H1 (cell line): ENCODE measurements at regions not wholly inside any gene's neighbourhood (a gene's known extent, or its start where the extent isn't known, plus 50 kb on each side); places are given as distances from the start of the nearest gene placed in this dataset.

Experiments used
- CTCF ChIA-PET: fragments of 300-600 bp; sonication (Branson Sonifier 250); formaldehyde crosslinking; loops from one replicate; lab custom pipeline; 2021; ENCODE audit not compliant: partially characterized antibody; lab: Charles Lee
- POLR2A ChIA-PET: fragments of 300-600 bp; sonication (Branson Sonifier 250); formaldehyde crosslinking; loops from one replicate; lab custom pipeline; 2021; ENCODE audit warnings: inconsistent platforms; ENCODE audit not compliant: partially characterized antibody; lab: Charles Lee
- DNase-seq, 2 experiments: peaks; one replicate each; pipeline versions ENCODE4 v3.0.0 to v3.0.0-alpha.2; 2010 to 2022; ENCODE audit warnings: low spot score in 2 of 2, low read depth in 1 of 2, mixed read lengths in 1 of 2
- FAIRE-seq: peaks from 2 replicates; lab custom pipeline; 2011; peaks lifted over from hg19 to GRCh38; lab: Jason Lieb, UNC
- H2AFZ ChIP-seq: 2 replicates; pipeline ENCODE4 v1.8.1; 2012; ENCODE audit warnings: low read length, inconsistent platforms
- H2AK5ac ChIP-seq: 2 replicates; pipeline ENCODE4 v1.6.1; 2013; ENCODE audit warnings: low read depth, low read length
- H2BK120ac ChIP-seq: replicated peaks from 2 replicates; pipeline ENCODE3; 2013; ENCODE audit warnings: low read depth, low read length, inconsistent platforms
- H2BK12ac ChIP-seq: 2 replicates; pipeline ENCODE4 v1.6.1; 2013; ENCODE audit warnings: low read depth, low read length
- H2BK15ac ChIP-seq: 2 replicates; pipeline ENCODE4 v1.6.1; 2013; ENCODE audit warnings: low read length
- H2BK20ac ChIP-seq: 2 replicates; pipeline ENCODE4 v1.6.1; 2013; ENCODE audit warnings: low read length
- H2BK5ac ChIP-seq: 2 replicates; pipeline ENCODE4 v1.6.1; 2013; ENCODE audit warnings: low read depth, low read length
- H3K14ac ChIP-seq: 2 replicates; pipeline ENCODE4 v1.6.1; 2013; ENCODE audit warnings: inconsistent platforms; ENCODE audit not compliant: insufficient read length
- H3K18ac ChIP-seq: 2 replicates; pipeline ENCODE4 v1.6.1; 2013; ENCODE audit warnings: low read length; ENCODE audit errors: extremely low read depth
- H3K23ac ChIP-seq: 2 replicates; pipeline ENCODE4 v1.6.1; 2013; ENCODE audit warnings: inconsistent platforms; ENCODE audit not compliant: insufficient read length
- H3K23me2 ChIP-seq: 2 replicates; pipeline ENCODE4 v1.6.1; 2013; ENCODE audit warnings: low read depth, low read length
- H3K27ac ChIP-seq: 2 replicates; pipeline ENCODE4 v1.6.1; 2011; ENCODE audit warnings: low read depth, low read length, inconsistent platforms
- H3K27me3 ChIP-seq, 4 experiments: replicated peaks in 1 of 4; 1 replicate in 1 of 4; 2 replicates in 3 of 4; pipeline versions ENCODE4 v1.6.1 to v1.8.1; 2011 to 2013; ENCODE audit warnings: low read length in 3 of 4, mild to moderate bottlenecking in 3 of 4, inconsistent platforms in 2 of 4, mixed read lengths in 2 of 4, moderate library complexity in 1 of 4; ENCODE audit not compliant: control insufficient read depth in 3 of 4, insufficient read depth in 3 of 4; ENCODE audit errors: extremely low read depth in 1 of 4
- H3K36me3 ChIP-seq, 4 experiments: 2 replicates each; pipeline versions ENCODE4 v1.6.1 to v1.8.1; 2011 to 2013; ENCODE audit warnings: mild to moderate bottlenecking in 4 of 4, low read length in 3 of 4, moderate library complexity in 2 of 4, control low read depth in 1 of 4, inconsistent platforms in 1 of 4; ENCODE audit not compliant: insufficient read depth in 4 of 4, control insufficient read depth in 2 of 4
- H3K4ac ChIP-seq: replicated peaks from 2 replicates; pipeline ENCODE3; 2013; ENCODE audit warnings: low read length, low read depth, mixed read lengths, inconsistent platforms; ENCODE audit not compliant: insufficient read length
- H3K4me1 ChIP-seq, 4 experiments: replicated peaks in 1 of 4; 1 replicate in 1 of 4; 2 replicates in 3 of 4; pipeline versions ENCODE4 v1.6.1 to v1.8.1; 2011 to 2013; ENCODE audit warnings: low read length in 3 of 4, inconsistent platforms in 2 of 4, mixed read lengths in 1 of 4; ENCODE audit not compliant: insufficient read depth in 4 of 4, control insufficient read depth in 3 of 4
- H3K4me2 ChIP-seq, 2 experiments: 2 replicates each; pipeline versions ENCODE4 v1.6.1 to v1.8.1; 2011 to 2013; ENCODE audit warnings: low read depth in 2 of 2, low read length in 2 of 2, control low read depth in 1 of 2, inconsistent platforms in 1 of 2, mild to moderate bottlenecking in 1 of 2; ENCODE audit not compliant: insufficient read depth in 1 of 2
- H3K4me3 ChIP-seq, 4 experiments: fragments of 200-600, 300-600 bp in 1 of 4; sonication (generic), shearing (Covaris generic), sonication (Bioruptor Twin) in 1 of 4; 2 replicates each; pipeline versions ENCODE4 v1.5.1 to v1.8.1; 2011 to 2016; ENCODE audit warnings: low read length in 4 of 4, low read depth in 3 of 4, control low read depth in 2 of 4, inconsistent platforms in 2 of 4, mild to moderate bottlenecking in 2 of 4, mixed read lengths in 1 of 4, moderate library complexity in 1 of 4; ENCODE audit not compliant: insufficient read depth in 2 of 4; ENCODE audit errors: extremely low read depth in 1 of 4
- H3K56ac ChIP-seq: replicated peaks from 2 replicates; pipeline ENCODE3; 2013; ENCODE audit warnings: low read depth, mild to moderate bottlenecking, mixed read lengths, low read length, inconsistent platforms; ENCODE audit not compliant: insufficient read length
- H3K79me1 ChIP-seq: 2 replicates; pipeline ENCODE4 v1.6.1; 2013; ENCODE audit warnings: low read depth, low read length, control low read depth
- H3K79me2 ChIP-seq, 2 experiments: 2 replicates each; pipeline versions ENCODE4 v1.6.1 to v1.8.1; 2012 to 2013; ENCODE audit warnings: low read length in 2 of 2, mild to moderate bottlenecking in 2 of 2, inconsistent platforms in 1 of 2; ENCODE audit not compliant: insufficient read depth in 2 of 2, control insufficient read depth in 1 of 2
- H3K9ac ChIP-seq, 4 experiments: replicated peaks in 1 of 4; 1 replicate in 1 of 4; 2 replicates in 3 of 4; pipeline versions ENCODE4 v1.6.1 to v1.8.1; 2011 to 2013; ENCODE audit warnings: low read depth in 3 of 4, low read length in 3 of 4, control low read depth in 2 of 4, mild to moderate bottlenecking in 2 of 4, moderate library complexity in 2 of 4, inconsistent platforms in 1 of 4; ENCODE audit errors: extremely low read depth in 1 of 4
- H3K9me3 ChIP-seq, 2 experiments: 2 replicates each; pipeline versions ENCODE4 v1.6.1 to v1.8.1; 2012 to 2013; ENCODE audit warnings: mild to moderate bottlenecking in 2 of 2, moderate library complexity in 2 of 2, control low read depth in 1 of 2, inconsistent platforms in 1 of 2, low read depth in 1 of 2, low read length in 1 of 2, mixed read lengths in 1 of 2; ENCODE audit not compliant: insufficient read depth in 2 of 2
- H4K20me1 ChIP-seq, 2 experiments: replicated peaks in 1 of 2; 2 replicates each; pipeline versions ENCODE3 to v1.8.1; 2011 to 2013; ENCODE audit warnings: inconsistent platforms in 2 of 2, low read length in 2 of 2, mild to moderate bottlenecking in 1 of 2; ENCODE audit not compliant: insufficient read depth in 2 of 2, control insufficient read depth in 1 of 2
- H4K5ac ChIP-seq: 2 replicates; pipeline ENCODE4 v1.6.1; 2013; ENCODE audit warnings: low read length, low read depth, mixed read lengths, inconsistent platforms; ENCODE audit not compliant: insufficient read length
- H4K8ac ChIP-seq: 2 replicates; pipeline ENCODE4 v1.8.0; 2013; ENCODE audit warnings: mild to moderate bottlenecking, moderate library complexity, low read length, inconsistent platforms; ENCODE audit not compliant: insufficient read depth; ENCODE audit errors: extremely low read depth
- H4K91ac ChIP-seq: replicated peaks from 2 replicates; pipeline ENCODE3; 2013; ENCODE audit warnings: low read length, mixed read lengths, inconsistent platforms; ENCODE audit not compliant: insufficient read length
- ATF3 ChIP-seq: IDR thresholded peaks from 2 replicates; pipeline ENCODE4 v1.6.1; 2011; ENCODE audit warnings: low read depth, mild to moderate bottlenecking, low read length; ENCODE audit not compliant: insufficient read depth
- BCL11A ChIP-seq, 2 experiments: IDR thresholded peaks; one replicate each; pipeline ENCODE4 v1.6.1; 2011; ENCODE audit warnings: low read depth in 2 of 2, low read length in 2 of 2, mild to moderate bottlenecking in 2 of 2
- CBX5 ChIP-seq: fragments of 300-800, 300-1000 bp; sonication (generic); IDR thresholded peaks from 2 replicates; pipeline ENCODE4 v1.7.1; 2016; ENCODE audit warnings: antibody characterized with exemption, low read length, low read depth
- EP300 ChIP-seq, 2 experiments: IDR thresholded peaks; 1 replicate in 1 of 2; 2 replicates in 1 of 2; pipeline ENCODE4 v1.6.1; 2011 to 2012; ENCODE audit warnings: low read depth in 2 of 2, low read length in 2 of 2, mild to moderate bottlenecking in 2 of 2, borderline replicate concordance in 1 of 2, inconsistent platforms in 1 of 2, moderate library complexity in 1 of 2
- HDAC2 ChIP-seq, 2 experiments: fragments of 300-600 bp in 1 of 2; sonication (generic) in 1 of 2; IDR thresholded peaks; 2 replicates each; pipeline ENCODE4 v1.6.1; 2011 to 2012; ENCODE audit warnings: low read depth in 2 of 2, low read length in 2 of 2, mild to moderate bottlenecking in 2 of 2, moderate library complexity in 2 of 2, borderline replicate concordance in 1 of 2, inconsistent platforms in 1 of 2
- JUND ChIP-seq: IDR thresholded peaks from 2 replicates; pipeline ENCODE4 v1.6.1; 2011; ENCODE audit warnings: mild to moderate bottlenecking, improper control_type of control experiment, low read length
- NRF1 ChIP-seq: IDR thresholded peaks from 2 replicates; pipeline ENCODE4 v1.6.1; 2011; ENCODE audit warnings: mild to moderate bottlenecking, low read depth, low read length, improper control_type of control experiment
- POLR2A ChIP-seq, 2 experiments: IDR thresholded peaks; 1 replicate in 1 of 2; 2 replicates in 1 of 2; pipeline ENCODE4 v1.6.1; 2011; ENCODE audit warnings: low read depth in 2 of 2, low read length in 2 of 2, mild to moderate bottlenecking in 2 of 2; ENCODE audit errors: control extremely low read depth in 1 of 2
- POU5F1 ChIP-seq: IDR thresholded peaks from 2 replicates; pipeline ENCODE4 v1.6.1; 2011; ENCODE audit warnings: low read depth, mild to moderate bottlenecking, low read length, moderate library complexity
- SAP30 ChIP-seq: fragments of 300-600 bp; sonication (generic); IDR thresholded peaks from 2 replicates; pipeline ENCODE4 v1.7.1; 2012; ENCODE audit warnings: low read length, moderate library complexity, mild to moderate bottlenecking, inconsistent platforms; ENCODE audit not compliant: insufficient read depth, insufficient replicate concordance
- SIX5 ChIP-seq: IDR thresholded peaks from 2 replicates; pipeline ENCODE4 v1.6.1; 2011; ENCODE audit warnings: mild to moderate bottlenecking, low read depth, low read length
- SRF ChIP-seq: IDR thresholded peaks from 2 replicates; pipeline ENCODE4 v1.6.1; 2011; ENCODE audit warnings: mild to moderate bottlenecking, low read depth, low read length, moderate library complexity
- ZNF274 ChIP-seq: IDR thresholded peaks from 2 replicates; pipeline ENCODE4 v1.7.0; 2012; ENCODE audit warnings: low read length, borderline replicate concordance; ENCODE audit errors: extremely low read depth
- WGBS, 2 experiments: shearing (Covaris generic) in 1 of 2; methylation state at CpG; one replicate each; pipeline versions ENCODE4 v1.1.6 to v1.1.7; 2013 to 2015; ENCODE audit warnings: low lambda C conversion rate in 2 of 2, mixed read lengths in 2 of 2, inconsistent platforms in 1 of 2, low coverage in 1 of 2, missing lambda C conversion rate in 1 of 2; ENCODE audit not compliant: insufficient replicate concordance in 2 of 2, insufficient coverage in 1 of 2, insufficient read length in 1 of 2; ENCODE audit errors: extremely low coverage in 1 of 2, missing lambda C conversion rate in 1 of 2; 5-methylcytosine and 5-hydroxymethylcytosine counted together

GRCh38 chr15:61794276-61794675 is 266.0 kb downstream of the VPS13C start (continued):
- TF ChIP-seq NRF1 = no peak

GRCh38 chr15:61784734-61785133 is 275.5 kb downstream of the VPS13C start:
- no peak for DNase-seq
- Histone ChIP-seq H4K20me1 (no peaks in the 10 kb centered on the region), H3K4me2 (no peak overlapping the region), H3K27ac (no peak overlapping the region), H2BK120ac (no peak overlapping the region), H3K4me1 (no peaks in the 10 kb centered on the region), H2BK5ac (no peak overlapping the region), H3K9me3 (no peaks in the 10 kb centered on the region), H3K36me3 (no peaks in the 10 kb centered on the region), H3K4ac (no peak overlapping the region), H2AFZ (no peak overlapping the region), H4K8ac (no peak overlapping the region), H3K4me3 (no peak overlapping the region), H3K79me2 (no peaks in the 10 kb centered on the region), H4K91ac (no peak overlapping the region), H3K23me2 (no peaks in the 10 kb centered on the region), H3K14ac (no peak overlapping the region), H4K5ac (no peak overlapping the region), H2AK5ac (no peak overlapping the region), H3K23ac (no peak overlapping the region), H2BK12ac (no peak overlapping the region), H3K9ac (no peak overlapping the region), H3K18ac (no peak overlapping the region), H3K56ac (no peak overlapping the region), H2BK15ac (no peak overlapping the region), H2BK20ac (no peak overlapping the region), H3K27me3 (no peaks in the 10 kb centered on the region), H3K79me1 (no peaks in the 10 kb centered on the region)
- FAIRE-seq = no peak
- POLR2A ChIA-PET = no interaction called here
- CTCF ChIA-PET = interaction anchor here (1.1 to 1.6 kb wide), 2 partner anchors 49 to 137 kb away, joined by 3 read pairs; no protein-coding TSS in a partner anchor
- WGBS, 2 experiments = 96% methylated on average over 4 of the region's 4 CpGs; no CpG with 5 or more reads in 1 of the 2 experiments
- TF ChIP-seq HDAC2 (IDR thresholded peaks at IDR 0.05; ENCODE audit: borderline replicate concordance in 1 of 2, low read depth in 2 of 2, low read length in 2 of 2) (no peak), SRF (no peak), POLR2A (IDR thresholded peaks at IDR 0.05; ENCODE audit: control extremely low read depth in 1 of 2, low read depth in 2 of 2, low read length in 2 of 2) (no peak), BCL11A (IDR thresholded peaks at IDR 0.05; ENCODE audit: low read depth in 2 of 2, low read length in 2 of 2) (no peak), ZNF274 (no peak), SAP30 (no peak), SIX5 (no peak), JUND (no peak), EP300 (IDR thresholded peaks at IDR 0.05; ENCODE audit: borderline replicate concordance in 1 of 2, low read depth in 2 of 2, low read length in 2 of 2) (no peak), POU5F1 (no peak), ATF3 (no peak), CBX5 (no peak)
